ENCODE measurements at regions not wholly inside any gene's neighbourhood (a gene's known extent, or its start where the extent isn't known, plus 50 kb on each side); places are given as distances from the start of the nearest gene placed in this dataset.

GRCh38 chr15:72967397-72967796 lies 84.9 kb upstream of the NEO1 start:
- Mint-ChIP-seq H3K4me3 (no peak overlapping the region), H3K9me3 (peaks cover 6% of the 10 kb centered on the region), H3K4me1 (ENCODE audit: low read depth) (no peaks in the 10 kb centered on the region), H3K27ac (no peak overlapping the region), H3K27me3 (peaks cover 26% of the 10 kb centered on the region), H3K36me3 (ENCODE audit: low read depth) (no peaks in the 10 kb centered on the region)
- ATAC-seq: no peak
- no peak for TF ChIP-seq CTCF (IDR thresholded peaks at IDR 0.05)
- intact Hi-C loops (cut with micrococcal nuclease): no loop called here
- ChIA-PET CTCF (interaction anchor here (0.6 kb wide), 1 partner anchor 188 kb away, joined by 3 read pairs; no protein-coding TSS in a partner anchor), POLR2A (no interaction called here)
- no peak for DNase-seq

GRCh38 chr15:72966641-72967040 lies 85.6 kb upstream of the NEO1 start:
- ATAC-seq (no peak), DNase-seq (no peak)
- no peak overlapping the region for H3K4me3 Mint-ChIP-seq
- ChIA-PET CTCF (interaction anchor here (1.0 kb wide), 1 partner anchor 245 kb away, joined by 3 read pairs; no protein-coding TSS in a partner anchor), POLR2A (no interaction called here)
- no peak overlapping the region for H3K27ac Mint-ChIP-seq
- no peaks in the 10 kb centered on the region for H3K4me1 Mint-ChIP-seq (ENCODE audit: low read depth)
- H3K27me3 Mint-ChIP-seq: peaks cover 30% of the 10 kb centered on the region
- no peak for TF ChIP-seq CTCF (IDR thresholded peaks at IDR 0.05)
- peaks cover 6% of the 10 kb centered on the region for H3K9me3 Mint-ChIP-seq
- no peaks in the 10 kb centered on the region for H3K36me3 Mint-ChIP-seq (ENCODE audit: low read depth)
- intact Hi-C loops (cut with micrococcal nuclease): no loop called here

- DNase-seq (no peak), ATAC-seq (no peak)
- H3K27ac Mint-ChIP-seq: no peak overlapping the region
- H3K36me3 Mint-ChIP-seq (ENCODE audit: low read depth): no peaks in the 10 kb centered on the region
- H3K4me1 Mint-ChIP-seq (ENCODE audit: low read depth): no peaks in the 10 kb centered on the region
- CTCF ChIA-PET: interaction anchor here (1.0 kb wide), 1 partner anchor 244 kb away, joined by 3 read pairs; no protein-coding TSS in a partner anchor
- no peak overlapping the region for H3K4me3 Mint-ChIP-seq
- no peak for TF ChIP-seq CTCF (IDR thresholded peaks at IDR 0.05)
- intact Hi-C loops (cut with micrococcal nuclease): no loop called here
- H3K9me3 Mint-ChIP-seq: peaks cover 6% of the 10 kb centered on the region
- H3K27me3 Mint-ChIP-seq: peaks cover 27% of the 10 kb centered on the region
- POLR2A ChIA-PET: no interaction called here
These were observed 86.6 kb upstream of the NEO1 start for GRCh38 chr15:72965671-72966070.

- ChIA-PET CTCF (no interaction called here), POLR2A (no interaction called here)
- no peak for TF ChIP-seq CTCF (IDR thresholded peaks at IDR 0.05)
- Mint-ChIP-seq H3K4me3 (no peak overlapping the region), H3K9me3 (peaks cover 6% of the 10 kb centered on the region), H3K4me1 (ENCODE audit: low read depth) (no peaks in the 10 kb centered on the region), H3K36me3 (ENCODE audit: low read depth) (no peaks in the 10 kb centered on the region), H3K27me3 (peaks cover 27% of the 10 kb centered on the region), H3K27ac (peak overlapping the region; percentile 13)
- intact Hi-C loops (cut with micrococcal nuclease): no loop called here
- DNase-seq: no peak
- ATAC-seq: no peak
These were observed 87.7 kb upstream of the NEO1 start for GRCh38 chr15:72964542-72964941.

GRCh38 chr15:72964135-72964534 lies 88.1 kb upstream of the NEO1 start:
- ATAC-seq: no peak
- POLR2A ChIA-PET: no interaction called here
- Mint-ChIP-seq H3K27ac (no peak overlapping the region), H3K36me3 (ENCODE audit: low read depth) (no peaks in the 10 kb centered on the region), H3K27me3 (peaks cover 27% of the 10 kb centered on the region), H3K4me3 (no peak overlapping the region), H3K4me1 (ENCODE audit: low read depth) (no peaks in the 10 kb centered on the region), H3K9me3 (peaks cover 6% of the 10 kb centered on the region)
- no peak for TF ChIP-seq CTCF (IDR thresholded peaks at IDR 0.05)
- no peak for DNase-seq
- intact Hi-C loops (cut with micrococcal nuclease): no loop called here
- CTCF ChIA-PET: no interaction called here

Data from activated CD8-positive, alpha-beta T cell treated with anti-CD3 and anti-CD28 coated beads for 36 hours (primary cell).